ENCODE measurements at regions not wholly inside any gene's neighbourhood (a gene's known extent, or its start where the extent isn't known, plus 50 kb on each side); places are given as distances from the start of the nearest gene placed in this dataset.

DNA sequence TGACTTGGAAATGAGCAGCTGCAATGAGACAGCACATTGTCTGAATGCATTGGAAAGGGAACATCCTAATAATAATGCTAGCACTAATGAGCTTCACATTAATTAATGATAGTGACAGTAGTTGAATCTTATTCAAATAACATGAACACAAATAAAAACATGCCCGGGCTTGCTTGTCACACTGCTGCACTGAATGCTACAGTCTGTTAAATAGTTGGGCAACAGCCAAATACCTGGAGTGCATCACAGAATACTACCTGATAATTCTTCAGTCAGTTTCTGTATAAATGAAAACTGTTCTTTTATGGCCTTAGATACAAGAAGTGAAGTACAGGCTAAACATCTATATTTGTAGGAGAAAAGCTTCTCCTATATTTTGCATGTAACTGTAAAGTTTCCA, 458.7 kb downstream of the RNF144B start:
- TF ChIP-seq NFIC (IDR thresholded peaks at IDR 0.05) (peak; percentile 34; the same call in 1 of the 2 replicates), RAD21 (IDR thresholded peaks at IDR 0.05; ENCODE audit: low read depth) (no peak)

DNA sequence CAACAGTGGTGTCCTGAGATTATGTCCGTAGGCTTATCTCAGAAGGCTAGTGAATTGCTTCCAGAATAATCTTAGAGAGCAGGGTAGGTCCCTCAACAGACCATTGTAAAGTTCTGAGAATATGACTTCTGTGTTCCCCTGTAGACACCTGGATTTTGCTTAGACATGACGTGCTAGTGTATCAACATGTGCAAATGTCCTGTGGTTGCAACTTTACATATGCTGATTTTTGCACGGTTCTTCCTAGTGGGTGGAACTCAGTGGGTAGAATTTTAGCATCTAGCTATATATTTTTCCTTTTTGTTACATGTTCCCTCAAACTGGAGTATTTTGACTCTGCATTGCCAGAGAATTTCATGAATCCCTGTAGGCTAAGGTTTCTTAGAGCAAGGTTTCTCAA, 459.2 kb downstream of the RNF144B start:
- TF ChIP-seq REST (IDR thresholded peaks at IDR 0.05; ENCODE audit: low read depth) = no peak
- no peak for TF ChIP-seq TCF12 (IDR thresholded peaks at IDR 0.05; ENCODE audit: low read depth)
- no peak for TF ChIP-seq CREB1 (IDR thresholded peaks at IDR 0.05; ENCODE audit: low read depth)
- TF ChIP-seq ZBTB7A (IDR thresholded peaks at IDR 0.05; ENCODE audit: low read depth) = no peak
- no peak for TF ChIP-seq TAF1 (IDR thresholded peaks at IDR 0.05; ENCODE audit: low read depth)
- TF ChIP-seq EGR1 (IDR thresholded peaks at IDR 0.05) = no peak
- TF ChIP-seq RAD21 (IDR thresholded peaks at IDR 0.05; ENCODE audit: low read depth) = no peak
- TF ChIP-seq YY1 (IDR thresholded peaks at IDR 0.05; ENCODE audit: low read depth) = no peak

DNA sequence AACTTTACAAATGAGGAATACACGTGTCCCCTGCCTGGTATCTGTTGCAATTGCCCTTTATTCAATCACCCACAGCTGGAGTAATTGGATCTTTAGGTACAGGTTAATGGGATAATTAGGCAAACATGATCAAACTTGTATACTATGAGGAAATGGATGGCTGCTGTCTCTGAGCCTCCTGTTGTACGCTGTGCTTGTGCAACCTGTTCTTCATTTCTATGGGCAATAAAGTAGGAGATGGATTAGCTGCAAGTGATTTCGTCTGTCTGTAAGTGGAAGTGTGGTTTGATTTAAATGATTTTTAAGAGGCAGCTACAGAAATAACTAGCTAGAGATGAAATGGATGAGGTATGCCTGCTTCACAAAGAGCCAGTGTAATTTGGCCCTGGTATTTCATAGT, 474.1 kb downstream of the RNF144B start:
- TF ChIP-seq EGR1 (IDR thresholded peaks at IDR 0.05) (no peak), TCF12 (IDR thresholded peaks at IDR 0.05; ENCODE audit: low read depth) (no peak), FOXM1 (IDR thresholded peaks at IDR 0.05; ENCODE audit: borderline replicate concordance, low read depth) (no peak), REST (IDR thresholded peaks at IDR 0.05; ENCODE audit: low read depth) (no peak), EP300 (IDR thresholded peaks at IDR 0.05; ENCODE audit: borderline replicate concordance) (no peak), TAF1 (IDR thresholded peaks at IDR 0.05; ENCODE audit: low read depth) (no peak), TEAD4 (IDR thresholded peaks at IDR 0.05) (no peak)

DNA sequence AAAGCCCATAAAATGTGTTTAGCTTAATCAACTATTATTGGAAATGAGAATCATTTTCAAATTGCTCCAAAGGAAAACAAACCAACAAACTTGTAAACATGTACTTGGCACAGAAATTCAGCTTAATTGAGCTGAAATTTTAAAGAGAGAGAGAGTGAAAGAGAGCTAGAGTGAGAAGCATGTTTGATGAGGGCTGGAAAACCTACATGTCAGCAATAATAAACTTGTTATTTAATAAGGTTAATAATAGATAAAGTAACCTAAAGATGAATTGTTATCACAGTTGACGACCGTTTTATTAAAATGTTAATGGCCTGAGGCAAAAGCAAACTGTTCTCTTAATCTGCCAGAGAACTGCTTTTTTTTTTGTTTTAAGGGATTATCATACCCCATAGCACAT, 496.1 kb downstream of the RNF144B start:
- TF ChIP-seq, protein P1, sequence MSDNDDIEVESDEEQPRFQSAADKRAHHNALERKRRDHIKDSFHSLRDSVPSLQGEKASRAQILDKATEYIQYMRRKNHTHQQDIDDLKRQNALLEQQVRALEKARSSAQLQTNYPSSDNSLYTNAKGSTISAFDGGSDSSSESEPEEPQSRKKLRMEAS (IDR thresholded peaks at IDR 0.05) = no peak
- TF ChIP-seq TEAD4 (IDR thresholded peaks at IDR 0.05) = no peak
- no peak for TF ChIP-seq NFIC (IDR thresholded peaks at IDR 0.05)
- TF ChIP-seq EGR1 (IDR thresholded peaks at IDR 0.05) = no peak
- no peak for TF ChIP-seq YY1 (IDR thresholded peaks at IDR 0.05; ENCODE audit: low read depth)
- no peak for TF ChIP-seq TAF1 (IDR thresholded peaks at IDR 0.05; ENCODE audit: low read depth)
- no peak for TF ChIP-seq CEBPB (IDR thresholded peaks at IDR 0.05)
- TF ChIP-seq RAD21 (IDR thresholded peaks at IDR 0.05; ENCODE audit: low read depth) = no peak

DNA sequence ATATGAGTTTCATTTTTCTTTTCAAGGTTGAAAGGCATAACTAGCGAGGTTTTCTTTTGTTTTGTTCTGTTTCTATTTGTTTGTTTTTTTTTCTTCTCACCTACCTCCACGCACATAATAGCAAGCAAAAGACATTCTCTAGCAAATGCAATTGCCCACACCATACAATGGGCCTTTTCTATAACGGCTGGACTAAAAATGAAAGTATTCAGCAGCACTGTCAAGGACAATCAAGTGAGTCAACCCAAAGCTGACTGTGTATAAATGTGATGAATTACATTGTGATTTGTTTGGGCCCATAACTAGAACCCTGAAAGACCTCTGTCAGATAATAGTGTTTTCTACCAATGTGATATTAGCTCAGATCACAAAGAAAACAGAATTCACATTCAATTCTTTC, 496.7 kb downstream of the RNF144B start:
- TF ChIP-seq CEBPB (IDR thresholded peaks at IDR 0.05) (no peak), REST (IDR thresholded peaks at IDR 0.05; ENCODE audit: low read depth) (no peak), CREB1 (IDR thresholded peaks at IDR 0.05; ENCODE audit: low read depth) (no peak), TAF1 (IDR thresholded peaks at IDR 0.05; ENCODE audit: low read depth) (no peak), YY1 (IDR thresholded peaks at IDR 0.05; ENCODE audit: low read depth) (no peak), TCF12 (IDR thresholded peaks at IDR 0.05; ENCODE audit: low read depth) (no peak)

- TF ChIP-seq CEBPB (IDR thresholded peaks at IDR 0.05) (no peak), YY1 (IDR thresholded peaks at IDR 0.05; ENCODE audit: low read depth) (no peak), CREB1 (IDR thresholded peaks at IDR 0.05; ENCODE audit: low read depth) (no peak), TAF1 (IDR thresholded peaks at IDR 0.05; ENCODE audit: low read depth) (no peak), FOXM1 (IDR thresholded peaks at IDR 0.05; ENCODE audit: borderline replicate concordance, low read depth) (no peak), USF1 (IDR thresholded peaks at IDR 0.05) (no peak), EGR1 (IDR thresholded peaks at IDR 0.05) (no peak), RAD21 (IDR thresholded peaks at IDR 0.05; ENCODE audit: low read depth) (no peak), NFIC (IDR thresholded peaks at IDR 0.05) (no peak), REST (IDR thresholded peaks at IDR 0.05; ENCODE audit: low read depth) (no peak), TEAD4 (IDR thresholded peaks at IDR 0.05) (no peak), EP300 (IDR thresholded peaks at IDR 0.05; ENCODE audit: borderline replicate concordance) (no peak), ZBTB7A (IDR thresholded peaks at IDR 0.05; ENCODE audit: low read depth) (no peak), TCF12 (IDR thresholded peaks at IDR 0.05; ENCODE audit: low read depth) (no peak)
- TF ChIP-seq, protein P1 (IDR thresholded peaks at IDR 0.05) = no peak
Observed at GRCh38 chr6:18893540-18894269, 506.6 kb downstream of the RNF144B start.
